ENCODE measurements at regions not wholly inside any gene's neighbourhood (a gene's known extent, or its start where the extent isn't known, plus 50 kb on each side); places are given as distances from the start of the nearest gene placed in this dataset.

DNA sequence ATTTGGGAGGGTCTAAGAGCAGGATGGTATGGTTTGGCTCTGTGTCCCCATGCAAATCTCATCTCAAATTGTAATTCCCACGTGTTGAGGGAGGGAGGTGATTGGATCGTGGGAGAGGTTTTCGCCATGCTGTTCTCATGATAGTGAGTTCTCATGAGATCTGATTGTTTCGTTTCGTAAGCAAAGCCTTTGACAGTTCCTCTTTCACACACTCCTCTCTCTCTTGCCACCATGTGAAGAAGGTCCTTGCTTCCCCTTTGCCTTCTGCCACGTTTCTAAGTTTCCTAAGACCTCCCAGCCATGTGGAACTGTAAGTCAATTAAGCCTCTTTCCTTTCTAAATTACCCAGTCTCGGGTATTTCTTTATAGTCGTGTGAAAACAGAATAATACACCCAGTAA is 553.7 kb downstream of the TAFA4 start (continued):
- TF ChIP-seq CHD2 (IDR thresholded peaks at IDR 0.05; ENCODE audit: low read length, partially characterized antibody) (no peak), SIN3A (IDR thresholded peaks at IDR 0.05; ENCODE audit: borderline replicate concordance, low read depth, low read length) (no peak), YY1 (IDR thresholded peaks at IDR 0.05; ENCODE audit: low read depth) (no peak), MXI1 (IDR thresholded peaks at IDR 0.05; ENCODE audit: low read depth, low read length) (no peak), RAD21 (IDR thresholded peaks at IDR 0.05; ENCODE audit: low read length) (no peak)

- Histone ChIP-seq H3K27me3 (ENCODE audit: insufficient read depth) (no peaks in the 10 kb centered on the region), H4K20me1 (ENCODE audit: insufficient read depth) (no peaks in the 10 kb centered on the region), H3K27ac (ENCODE audit: low read depth in 2 of 2, low read length in 1 of 2) (no peak overlapping the region), H3F3A (replicated peaks; ENCODE audit: insufficient read depth) (no peaks in the 10 kb centered on the region), H3K9ac (no peak overlapping the region), H3K4me2 (no peak overlapping the region), H3K9me3 (no peaks in the 10 kb centered on the region), H3K79me2 (ENCODE audit: insufficient read depth) (no peaks in the 10 kb centered on the region), H3K4me3 (ENCODE audit: low read depth in 2 of 2, low read length in 1 of 2) (no peak overlapping the region), H3K4me1 (ENCODE audit: control insufficient read depth in 1 of 2, insufficient read depth in 2 of 2, low read depth in 1 of 2, low read length in 1 of 2) (no peaks in the 10 kb centered on the region), H3K9me2 (no peaks in the 10 kb centered on the region), H3K36me3 (replicated peaks in 1 of 2; ENCODE audit: control insufficient read depth in 1 of 2, insufficient read depth in 2 of 2, low read length in 1 of 2) (no peaks in the 10 kb centered on the region), H2AFZ (ENCODE audit: low read depth) (no peak overlapping the region)
- ChIA-PET POLR2A (no interaction called here), CTCF (no interaction called here)
- 22% methylated on average over 3 of the region's 3 CpGs for WGBS (ENCODE audit: low lambda C conversion rate)
- no peak for DNase-seq
- TF ChIP-seq RFX5 (IDR thresholded peaks at IDR 0.05; ENCODE audit: low read length) (no peak), FOXM1 (IDR thresholded peaks at IDR 0.05; ENCODE audit: low read depth) (no peak), JUND (IDR thresholded peaks at IDR 0.05) (no peak), NFIC (IDR thresholded peaks at IDR 0.05; ENCODE audit: borderline replicate concordance) (no peak), TEAD4 (IDR thresholded peaks at IDR 0.05; ENCODE audit: borderline replicate concordance, insufficient read depth) (no peak), IRF3 (IDR thresholded peaks at IDR 0.05; ENCODE audit: low read depth, low read length) (no peak), TAF1 (IDR thresholded peaks at IDR 0.05; ENCODE audit: borderline replicate concordance, low read depth, low read length) (no peak), USF1 (IDR thresholded peaks at IDR 0.05; ENCODE audit: borderline replicate concordance, low read depth) (no peak), GATA2 (CRISPR knock-in tag; IDR thresholded peaks at IDR 0.05) (no peak), SMC3 (IDR thresholded peaks at IDR 0.05; ENCODE audit: low read depth, low read length) (no peak), FOSL2 (IDR thresholded peaks at IDR 0.05; ENCODE audit: borderline replicate concordance, low read depth) (no peak), CHD2 (IDR thresholded peaks at IDR 0.05; ENCODE audit: low read length, partially characterized antibody) (no peak), RXRA (IDR thresholded peaks at IDR 0.05; ENCODE audit: borderline replicate concordance, low read depth) (no peak), EP300 (IDR thresholded peaks at IDR 0.05; ENCODE audit: borderline replicate concordance in 1 of 2, low read depth in 1 of 2, low read length in 1 of 2) (no peak), RCOR1 (IDR thresholded peaks at IDR 0.05; ENCODE audit: low read length) (no peak), POLR2AphosphoS5 (IDR thresholded peaks at IDR 0.05; ENCODE audit: low read depth, low read length) (no peak), REST (IDR thresholded peaks at IDR 0.05; ENCODE audit: low read depth, low read length) (no peak), NRF1 (IDR thresholded peaks at IDR 0.05; ENCODE audit: low read depth, low read length) (no peak)
Measured at GRCh38 chr3:68373727-68374126, 558.6 kb downstream of the TAFA4 start.
